PC-9 (cell line): ENCODE measurements at regions not wholly inside any gene's neighbourhood (a gene's known extent, or its start where the extent isn't known, plus 50 kb on each side); places are given as distances from the start of the nearest gene placed in this dataset.

ENCODE experiments used
- EZH2 ChIP-seq: fragments of 200-600 bp; sonication (generic); IDR thresholded peaks from 2 replicates; pipeline ENCODE4 v1.8.0; 2017; ENCODE audit warnings: antibody characterized with exemption, low read depth
- TF ChIP-seq, protein P1 (sequence below): fragments of 200-600 bp; sonication (generic); conservative IDR thresholded peaks from 2 replicates; pipeline ENCODE4 v1.6.1; 2017; ENCODE audit warnings: mixed run types, antibody characterized with exemption, mild to moderate bottlenecking, moderate library complexity

DNA sequence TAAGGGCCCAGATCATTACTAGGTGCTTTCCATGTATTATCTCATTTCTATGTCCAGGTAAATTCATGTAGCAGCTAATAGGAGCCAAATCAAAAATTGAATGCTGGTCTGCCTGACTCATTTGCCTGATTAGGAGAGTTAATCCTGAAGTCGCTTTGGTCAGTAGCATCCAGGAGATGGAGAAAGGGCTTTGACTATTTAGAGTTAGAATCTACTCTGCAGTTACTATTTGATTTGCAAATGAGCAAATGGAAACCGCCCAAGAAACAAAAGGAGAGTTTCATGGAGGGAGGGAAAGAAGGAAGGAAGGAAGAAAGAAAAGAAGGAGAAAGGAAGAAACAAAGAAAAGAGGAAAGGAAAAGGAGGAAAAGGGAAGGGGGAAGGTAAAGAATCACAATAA is 539.6 kb upstream of the MMS22L start:
- TF ChIP-seq, protein P1, sequence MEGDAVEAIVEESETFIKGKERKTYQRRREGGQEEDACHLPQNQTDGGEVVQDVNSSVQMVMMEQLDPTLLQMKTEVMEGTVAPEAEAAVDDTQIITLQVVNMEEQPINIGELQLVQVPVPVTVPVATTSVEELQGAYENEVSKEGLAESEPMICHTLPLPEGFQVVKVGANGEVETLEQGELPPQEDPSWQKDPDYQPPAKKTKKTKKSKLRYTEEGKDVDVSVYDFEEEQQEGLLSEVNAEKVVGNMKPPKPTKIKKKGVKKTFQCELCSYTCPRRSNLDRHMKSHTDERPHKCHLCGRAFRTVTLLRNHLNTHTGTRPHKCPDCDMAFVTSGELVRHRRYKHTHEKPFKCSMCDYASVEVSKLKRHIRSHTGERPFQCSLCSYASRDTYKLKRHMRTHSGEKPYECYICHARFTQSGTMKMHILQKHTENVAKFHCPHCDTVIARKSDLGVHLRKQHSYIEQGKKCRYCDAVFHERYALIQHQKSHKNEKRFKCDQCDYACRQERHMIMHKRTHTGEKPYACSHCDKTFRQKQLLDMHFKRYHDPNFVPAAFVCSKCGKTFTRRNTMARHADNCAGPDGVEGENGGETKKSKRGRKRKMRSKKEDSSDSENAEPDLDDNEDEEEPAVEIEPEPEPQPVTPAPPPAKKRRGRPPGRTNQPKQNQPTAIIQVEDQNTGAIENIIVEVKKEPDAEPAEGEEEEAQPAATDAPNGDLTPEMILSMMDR, result no peak
- TF ChIP-seq EZH2, result no peak
